ENCODE measurements at regions not wholly inside any gene's neighbourhood (a gene's known extent, or its start where the extent isn't known, plus 50 kb on each side); places are given as distances from the start of the nearest gene placed in this dataset.

DNA sequence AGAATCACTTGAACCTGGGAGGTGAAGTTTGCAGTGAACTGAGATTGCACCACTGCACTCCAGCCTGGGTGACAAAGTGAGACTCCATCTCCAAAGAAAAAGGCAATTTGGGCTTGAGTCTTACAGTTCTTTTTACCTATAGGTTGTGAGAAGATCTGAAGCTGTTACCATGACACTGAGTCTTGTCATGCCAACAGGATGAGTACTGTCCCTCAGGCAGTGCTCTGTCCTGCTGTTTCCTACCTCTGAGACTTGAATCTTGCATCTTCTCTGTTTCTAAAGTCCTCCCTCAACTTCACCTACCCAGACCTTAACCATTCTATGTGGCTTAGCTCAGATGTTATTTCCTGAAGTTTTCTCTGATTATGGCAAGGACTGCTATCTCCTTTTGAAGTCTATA is 400.8 kb upstream of the PRICKLE1 start:
- DNase-seq = no peak
- intact Hi-C loops (cut with DNase I) = no loop called here

DNA sequence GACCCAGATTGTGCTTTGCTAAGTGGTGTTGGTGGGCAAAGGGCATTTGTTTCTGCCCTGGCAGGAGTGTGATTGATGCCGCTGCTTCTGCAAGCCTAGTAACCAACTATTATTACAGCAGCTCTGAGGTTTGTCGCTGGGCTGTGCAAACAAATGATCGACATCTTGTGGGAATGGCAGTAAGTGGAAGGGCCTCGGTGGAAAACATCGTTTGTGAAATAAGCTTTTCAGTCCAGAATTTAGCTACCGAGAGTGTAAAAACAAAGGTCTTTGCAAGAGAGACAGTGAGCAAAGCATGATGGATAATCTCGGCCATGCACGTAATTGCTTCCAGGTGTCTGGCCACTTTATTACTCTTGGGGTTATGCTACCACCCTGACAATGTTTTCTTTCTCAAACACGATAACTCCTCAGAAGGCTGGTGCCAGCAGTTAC is 397.7 kb upstream of the PRICKLE1 start:
- no peak for DNase-seq
- intact Hi-C loops (cut with DNase I) = no loop called here

DNA sequence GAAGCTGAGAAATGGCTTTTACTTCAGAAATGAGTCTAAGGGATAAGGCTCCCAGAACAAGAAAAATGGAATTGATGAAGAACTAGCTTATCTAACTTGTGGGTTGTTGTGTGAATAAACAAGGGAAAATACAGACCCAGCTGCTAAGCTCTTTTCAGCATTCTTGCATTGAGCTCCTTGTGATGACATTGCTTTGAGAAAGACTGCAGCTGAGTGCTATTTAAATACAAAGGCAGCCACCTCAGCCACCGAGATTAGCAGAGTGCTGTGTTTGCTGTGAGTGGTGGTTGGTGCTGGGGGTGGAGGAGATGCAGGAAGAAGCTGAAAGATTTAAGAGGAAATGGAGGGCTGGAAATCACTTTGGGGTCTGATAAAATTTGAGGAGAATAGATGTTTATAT is 396.0 kb upstream of the PRICKLE1 start:
- intact Hi-C loops (cut with DNase I) = no loop called here
- DNase-seq = peak in 18 of 42 donors; percentile 3 to 68 (median 25)

DNA sequence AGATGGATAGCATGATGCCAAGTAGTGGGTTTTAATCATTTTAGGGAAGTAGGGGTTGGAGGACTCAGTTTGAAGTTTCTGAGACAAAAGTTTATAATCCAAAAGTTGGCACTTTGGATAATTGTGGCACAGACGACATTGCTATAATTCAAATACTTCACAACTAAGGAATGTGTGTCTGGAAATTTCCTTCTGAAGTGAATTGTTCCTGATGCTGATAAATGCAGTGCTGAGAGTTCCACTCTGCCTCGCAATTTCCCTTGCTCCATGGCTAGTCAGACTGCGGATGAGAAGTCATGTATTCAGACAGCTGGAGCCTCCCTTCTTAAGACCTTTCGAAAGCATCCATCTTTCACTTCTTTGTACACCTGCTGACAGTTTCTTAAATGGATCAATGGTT is 393.3 kb upstream of the PRICKLE1 start:
- intact Hi-C loops (cut with DNase I) = no loop called here
- DNase-seq = no peak

DNA sequence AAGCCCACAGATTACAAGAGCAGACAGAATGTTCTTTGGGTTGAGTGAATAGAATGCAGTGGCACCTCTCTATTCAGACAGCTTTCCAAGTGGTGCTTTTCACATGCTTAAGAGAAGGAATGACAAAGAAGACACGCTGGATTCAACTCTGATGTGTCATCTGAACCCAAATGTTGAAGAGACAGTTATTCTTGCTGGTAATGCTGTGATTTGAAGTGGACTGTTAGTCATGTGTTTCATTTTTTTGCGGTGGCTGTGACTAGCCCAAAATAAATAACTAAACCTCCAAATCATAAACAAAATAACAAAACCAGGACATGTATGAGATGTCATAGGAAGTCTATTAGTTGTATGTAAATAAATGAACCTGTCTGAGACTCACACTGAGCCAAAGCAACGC is 391.8 kb upstream of the PRICKLE1 start:
- no peak for DNase-seq

DNA sequence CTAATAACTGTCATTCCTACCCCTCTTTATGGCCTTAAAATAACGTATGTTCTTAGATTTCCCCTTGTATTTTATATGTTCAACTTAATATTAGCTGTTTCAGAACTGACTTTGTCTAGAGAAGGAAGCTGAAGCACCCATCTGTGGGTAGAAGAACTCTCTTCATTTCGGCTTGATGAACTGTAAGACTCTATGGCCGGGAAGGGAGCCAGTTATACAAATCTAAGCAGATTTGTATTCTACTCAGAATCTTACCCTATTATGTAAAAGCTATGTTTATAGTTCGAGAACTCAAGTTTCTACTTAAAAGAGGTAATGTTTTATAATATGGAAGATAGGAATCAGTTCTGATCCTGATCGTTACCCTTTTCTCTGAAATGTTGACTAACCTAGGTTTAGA is 390.9 kb upstream of the PRICKLE1 start:
- intact Hi-C loops (cut with DNase I) = no loop called here
- DNase-seq = no peak

More for the DNA sequence above, 391.8 kb upstream of the PRICKLE1 start:
- intact Hi-C loops (cut with DNase I) = no loop called here

DNA sequence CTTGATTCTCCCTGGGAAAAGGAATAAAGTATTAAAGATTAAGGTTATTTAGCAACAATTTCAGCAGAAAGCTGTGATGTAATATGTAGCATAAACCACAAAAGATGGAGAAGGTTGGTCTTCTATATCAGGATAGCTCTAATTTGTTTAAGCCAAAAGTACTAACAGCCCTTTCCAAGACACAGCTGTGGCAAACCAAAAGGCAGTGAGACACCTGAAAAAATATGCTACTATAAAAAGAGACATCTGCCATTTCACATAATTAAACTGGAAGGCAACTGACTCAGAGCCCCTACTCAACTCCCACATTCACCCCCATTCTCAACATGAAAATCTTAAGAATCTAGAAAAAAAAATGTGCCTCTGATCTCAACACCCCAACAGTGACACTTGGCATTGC is 390.2 kb upstream of the PRICKLE1 start:
- intact Hi-C loops (cut with DNase I) = no loop called here
- peak in 2 of 42 donors; percentile 2 to 4 for DNase-seq

DNA sequence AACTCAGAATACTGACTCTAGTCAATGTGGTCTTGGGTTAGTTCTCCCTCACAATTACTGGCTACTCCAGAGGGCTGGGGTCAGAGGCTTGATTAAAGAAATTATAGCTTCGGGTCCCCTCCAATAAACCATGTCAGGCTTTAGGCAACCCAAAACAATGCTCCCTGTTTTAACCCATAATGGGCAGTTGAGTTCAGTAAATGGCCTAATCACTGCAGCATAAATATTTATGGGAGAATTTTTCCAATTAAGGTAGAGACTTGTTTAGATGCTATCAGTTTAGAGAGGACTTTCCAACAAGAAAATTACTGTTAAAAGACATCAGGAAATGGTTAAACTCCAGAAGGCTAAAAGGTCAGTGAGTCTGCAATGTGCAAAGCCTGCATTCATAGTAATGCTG is 389.2 kb upstream of the PRICKLE1 start:
- no peak for DNase-seq
- intact Hi-C loops (cut with DNase I) = no loop called here

DNA sequence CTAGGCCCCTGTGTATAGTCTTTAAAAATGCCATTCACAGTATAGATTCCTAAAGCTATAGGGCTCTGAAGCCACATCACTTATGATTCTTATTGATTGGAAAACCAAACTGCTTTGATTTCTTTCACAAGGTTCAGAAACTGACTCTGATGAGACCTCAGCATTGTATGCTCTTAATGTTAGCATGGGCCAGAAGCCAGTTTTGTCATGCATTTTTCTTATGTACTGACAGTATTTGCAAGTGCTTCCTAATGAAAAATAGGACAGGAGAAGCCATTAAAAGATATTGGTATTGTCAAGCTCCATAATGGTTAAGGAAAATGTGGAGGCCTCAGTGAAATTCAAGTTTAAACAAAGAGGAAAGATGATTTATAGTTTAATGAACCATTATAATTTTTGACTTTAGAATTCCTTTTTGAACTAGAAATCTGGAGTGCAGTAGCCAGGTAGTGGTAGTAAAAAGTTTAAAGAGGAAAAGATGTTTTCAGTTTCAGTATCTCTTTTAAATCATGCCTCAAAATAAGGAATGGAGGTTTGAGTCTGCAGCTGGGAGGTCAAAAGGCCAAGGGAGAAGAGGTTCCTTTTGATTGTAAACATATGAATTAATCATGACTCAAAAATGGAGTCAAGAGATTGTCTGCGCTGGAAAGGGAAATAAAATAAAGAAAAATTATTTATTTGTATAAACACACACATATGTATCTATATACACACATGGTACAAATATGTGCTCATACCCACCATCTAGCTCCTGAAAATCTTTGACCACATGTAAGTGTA is 388.1 kb upstream of the PRICKLE1 start:
- DNase-seq = no peak
- intact Hi-C loops (cut with DNase I) = no loop called here

DNA sequence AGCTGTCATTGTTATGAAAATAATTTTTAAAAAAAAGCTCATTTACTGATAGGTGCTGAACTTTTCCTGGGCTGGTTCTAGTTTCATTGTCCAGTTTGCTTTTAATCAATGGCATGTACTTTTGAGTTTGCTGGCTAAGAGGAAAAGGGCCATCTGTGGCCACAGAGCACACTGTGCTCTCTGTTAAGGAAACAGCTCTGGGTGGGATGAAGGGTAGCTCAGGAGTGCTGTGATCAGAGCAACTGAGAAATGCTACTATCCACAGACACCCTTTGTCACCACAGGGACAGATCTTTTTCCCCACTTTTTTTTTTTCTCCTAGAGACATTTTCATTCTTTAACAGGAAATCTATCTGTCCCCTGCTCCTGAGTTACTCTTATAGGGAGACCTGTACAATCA is 387.1 kb upstream of the PRICKLE1 start:
- intact Hi-C loops (cut with DNase I) = no loop called here
- no peak for DNase-seq

DNA sequence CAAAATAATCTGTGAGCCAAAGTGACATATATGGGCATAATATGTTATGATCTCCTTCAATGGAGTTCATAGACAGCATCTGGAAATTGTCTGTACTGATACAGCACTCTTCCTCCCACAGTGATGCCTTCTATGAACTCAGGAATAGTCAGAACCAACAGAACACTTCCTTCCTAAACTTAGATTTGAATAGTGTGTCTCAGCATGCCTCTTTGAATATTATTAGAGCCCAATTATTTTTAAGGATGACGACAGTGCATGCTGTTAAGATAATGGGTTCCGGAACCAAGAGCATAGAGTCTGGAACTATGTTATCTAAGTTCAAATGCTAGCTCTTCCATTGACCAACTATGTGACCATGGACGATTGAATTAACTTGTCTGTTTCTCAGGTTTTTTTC is 386.6 kb upstream of the PRICKLE1 start:
- intact Hi-C loops (cut with DNase I) = no loop called here
- no peak for DNase-seq

DNA sequence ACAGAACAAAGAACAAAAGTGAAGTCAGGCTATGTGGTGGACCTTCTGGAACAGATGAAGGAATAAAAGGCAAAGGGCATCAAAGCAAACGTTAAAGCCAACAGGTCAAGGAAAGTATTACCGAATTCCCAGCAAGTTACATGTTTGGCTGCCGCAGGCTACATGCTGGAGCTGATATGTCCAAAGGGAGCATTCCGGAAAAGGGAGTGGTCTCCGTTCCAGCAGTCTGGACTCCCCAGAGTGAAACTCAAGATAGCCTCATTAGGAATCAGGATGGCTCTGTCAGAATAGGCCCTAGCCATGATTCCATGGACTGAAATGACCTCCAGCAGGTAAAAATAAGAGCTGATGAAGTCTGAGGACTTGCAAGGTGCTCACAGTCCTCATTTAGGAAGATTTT is 379.8 kb upstream of the PRICKLE1 start:
- DNase-seq = no peak
- intact Hi-C loops (cut with DNase I) = no loop called here

DNA sequence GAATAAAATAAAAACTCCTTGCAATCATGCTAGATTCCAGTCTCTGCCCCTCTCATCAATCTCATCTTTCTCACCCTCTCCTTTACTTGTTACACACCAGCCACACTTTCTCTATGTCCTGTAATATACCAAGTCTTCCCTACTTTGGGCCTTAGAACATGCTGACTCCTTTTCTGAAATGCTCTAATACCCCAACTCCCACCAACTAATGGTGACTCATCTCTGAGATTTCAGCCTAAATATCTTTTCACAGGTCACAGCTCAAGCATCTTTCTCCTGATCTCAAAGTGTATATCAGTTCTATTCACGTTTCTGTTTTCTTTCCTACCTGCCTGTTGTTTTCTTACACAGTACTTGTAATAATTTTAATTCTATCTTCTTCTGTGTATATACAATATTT is 378.9 kb upstream of the PRICKLE1 start:
- intact Hi-C loops (cut with DNase I) = no loop called here

DNA sequence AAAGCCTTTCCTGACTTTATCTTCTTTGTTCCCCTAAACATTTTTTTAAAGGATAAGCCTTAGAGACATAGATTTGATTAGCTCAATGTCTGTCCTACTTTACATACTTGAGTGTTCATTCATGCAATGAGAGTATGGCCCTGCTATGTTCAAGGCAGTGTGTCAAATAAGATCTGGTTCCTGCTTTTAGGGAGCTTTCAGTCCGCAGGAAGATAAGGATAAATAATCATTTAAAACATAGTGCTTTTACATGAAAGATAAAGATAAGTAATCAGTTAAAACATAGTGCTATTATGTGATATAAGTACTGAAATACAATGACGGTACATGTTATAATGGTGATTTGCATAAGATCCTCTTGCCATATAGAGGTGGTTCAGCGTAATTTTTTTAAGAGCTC is 378.3 kb upstream of the PRICKLE1 start:
- DNase-seq = no peak
- intact Hi-C loops (cut with DNase I) = no loop called here

More for the DNA sequence above, 378.9 kb upstream of the PRICKLE1 start:
- no peak for DNase-seq

DNA sequence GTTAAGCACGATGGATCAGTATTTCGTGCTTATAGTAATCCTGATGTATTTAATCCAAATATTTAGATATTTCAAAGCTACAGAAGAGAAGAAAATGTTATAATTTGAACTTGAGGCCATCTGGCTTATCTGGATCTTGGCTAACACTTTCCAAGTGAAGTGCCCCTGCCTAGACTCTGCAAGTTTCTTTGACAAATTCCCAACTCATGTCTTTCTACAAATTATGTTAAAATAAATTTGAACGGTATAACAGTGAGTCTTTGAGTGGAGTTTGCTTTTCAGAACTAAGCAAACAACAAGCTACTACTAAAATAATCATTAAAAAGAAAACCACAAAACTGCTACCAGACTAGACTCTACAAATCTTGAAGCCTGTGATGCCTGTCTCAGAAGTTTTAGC is 374.4 kb upstream of the PRICKLE1 start:
- no peak for DNase-seq
- intact Hi-C loops (cut with DNase I) = no loop called here

DNA sequence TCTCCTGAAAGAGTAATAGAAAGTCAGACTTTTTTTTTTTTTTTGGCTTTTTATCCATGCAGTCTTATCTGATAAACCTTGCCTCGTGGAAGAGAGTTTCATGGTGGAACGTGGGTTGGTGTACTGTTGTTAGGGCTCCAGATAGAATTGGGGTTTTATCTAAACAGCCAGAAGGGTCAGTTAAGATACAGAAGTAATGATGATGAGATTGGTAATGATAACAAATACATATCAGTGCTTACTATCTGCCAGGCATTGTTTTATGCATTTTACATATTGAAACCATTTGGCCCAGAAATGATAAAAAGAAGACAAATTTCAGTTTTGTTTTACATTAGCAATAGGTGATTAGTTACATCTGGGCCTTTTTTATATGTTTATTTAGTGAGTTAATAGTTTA is 372.8 kb upstream of the PRICKLE1 start:
- no peak for DNase-seq

DNA sequence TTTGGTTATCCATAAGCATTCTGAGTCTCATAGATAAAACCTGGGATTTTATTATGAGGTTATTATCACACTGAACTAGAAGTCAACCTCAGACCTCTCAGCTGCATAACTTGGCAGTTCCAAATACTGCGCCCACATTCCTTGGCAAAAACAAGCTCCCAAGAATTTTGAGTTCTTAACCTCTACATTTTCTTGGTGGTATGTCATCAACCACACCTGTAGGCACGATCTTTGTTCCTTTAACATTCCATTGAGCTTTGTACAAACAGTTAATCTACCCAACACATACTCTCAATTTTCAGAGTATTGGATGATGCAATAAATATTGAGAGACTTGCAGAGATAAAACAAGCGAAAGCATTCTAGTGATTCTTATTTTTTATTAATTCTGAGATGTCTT is 371.8 kb upstream of the PRICKLE1 start:
- DNase-seq = no peak
- intact Hi-C loops (cut with DNase I) = no loop called here

More for the DNA sequence above, 372.8 kb upstream of the PRICKLE1 start:
- intact Hi-C loops (cut with DNase I) = no loop called here

DNA sequence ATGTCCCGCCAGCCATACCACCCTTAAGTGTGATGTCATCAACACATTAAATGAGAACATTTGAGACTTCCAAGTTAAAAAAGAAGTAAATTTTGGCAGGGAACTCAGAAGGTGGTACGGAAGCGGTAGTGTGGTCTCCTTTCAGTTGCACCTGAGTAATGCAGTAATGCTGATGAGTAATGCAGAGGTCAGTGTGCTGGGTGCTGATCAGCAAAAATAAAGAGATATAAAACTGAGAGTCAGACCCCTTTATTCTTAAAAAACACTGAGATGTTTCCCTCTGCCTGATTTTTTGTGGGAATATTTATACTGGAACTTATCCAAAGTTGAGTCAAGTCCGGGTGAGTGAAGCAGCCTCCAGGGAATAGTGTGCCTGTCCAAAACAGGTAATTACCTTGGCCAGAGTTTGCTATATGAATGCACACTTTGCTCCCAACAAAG is 370.6 kb upstream of the PRICKLE1 start:
- DNase-seq = no peak
- intact Hi-C loops (cut with DNase I) = no loop called here

DNA sequence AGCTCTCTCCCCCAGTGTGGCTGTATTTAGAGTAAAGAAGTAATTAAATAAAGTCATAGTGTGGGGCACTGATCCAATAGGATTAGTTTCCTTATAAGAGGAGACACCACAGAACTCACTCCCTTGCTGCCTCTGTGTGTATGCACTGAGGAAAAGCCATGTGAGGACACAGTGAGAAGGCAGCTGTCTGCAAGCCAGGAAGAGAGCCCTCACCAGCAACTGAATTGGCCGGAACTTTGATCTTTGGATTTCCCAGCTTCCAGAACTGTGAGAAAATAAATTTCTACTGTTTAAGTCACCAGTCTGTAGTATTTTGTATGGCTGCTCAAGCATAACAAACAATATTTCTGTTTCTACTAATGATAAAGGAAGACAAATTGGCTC is 368.7 kb upstream of the PRICKLE1 start:
- no peak for DNase-seq
- intact Hi-C loops (cut with DNase I) = no loop called here

DNA sequence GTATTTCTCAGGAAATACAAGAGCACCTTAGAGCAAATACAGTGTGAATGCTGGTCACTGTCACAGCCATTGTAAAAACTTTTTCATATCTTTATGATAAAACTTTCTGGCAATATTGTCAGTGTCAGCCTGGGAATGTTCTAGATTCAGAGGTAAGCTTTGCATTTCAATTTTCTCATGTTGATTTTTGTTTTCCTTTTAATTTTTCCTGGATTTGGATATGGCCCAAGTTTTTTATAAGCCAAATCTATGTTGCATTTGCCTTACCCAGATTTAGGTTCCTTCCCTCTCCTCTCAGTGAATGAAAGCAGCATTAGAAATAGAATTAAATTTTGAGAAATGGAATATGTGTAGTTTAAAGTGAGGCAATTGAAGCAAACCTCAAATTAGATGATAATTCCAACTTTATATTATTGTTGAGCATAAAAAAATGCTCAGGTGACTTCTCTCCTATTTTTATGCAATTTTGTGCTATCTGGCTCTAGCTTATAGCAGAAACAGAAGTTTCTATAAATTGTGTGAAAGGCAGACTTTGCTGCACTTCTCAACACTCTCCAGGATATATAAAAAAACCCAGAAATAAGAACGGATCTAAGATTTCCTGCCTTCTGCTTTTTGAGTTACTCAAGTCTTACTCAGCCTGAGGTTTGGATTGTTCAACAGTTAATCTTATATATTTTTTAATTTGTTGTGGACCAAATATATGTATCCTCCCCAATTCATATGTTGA is 368.2 kb upstream of the PRICKLE1 start:
- DNase-seq = no peak
- intact Hi-C loops (cut with DNase I) = no loop called here

DNA sequence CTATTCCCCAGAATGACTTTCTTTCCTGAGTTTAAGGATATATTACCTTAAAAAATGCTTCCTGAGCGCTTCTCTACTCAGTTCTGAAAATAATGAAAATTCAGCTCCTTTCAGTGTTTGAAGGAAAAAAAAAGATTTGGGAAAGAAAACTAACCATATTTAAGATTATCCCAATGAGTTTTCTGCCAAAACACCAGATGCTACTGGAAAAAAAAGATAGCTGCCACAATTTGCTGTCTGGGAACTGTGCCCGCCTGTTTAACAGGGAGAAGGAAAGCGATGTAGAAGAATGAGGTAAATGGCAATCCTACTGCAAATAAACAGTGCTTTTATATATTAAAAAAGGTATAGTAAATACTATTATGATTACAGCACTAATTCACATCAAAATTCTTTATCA is 367.6 kb upstream of the PRICKLE1 start:
- intact Hi-C loops (cut with DNase I) = no loop called here
- DNase-seq = no peak

Measured in head of caudate nucleus (tissue), 42 donors.